ENCODE measurements at regions not wholly inside any gene's neighbourhood (a gene's known extent, or its start where the extent isn't known, plus 50 kb on each side); places are given as distances from the start of the nearest gene placed in this dataset.

DNA sequence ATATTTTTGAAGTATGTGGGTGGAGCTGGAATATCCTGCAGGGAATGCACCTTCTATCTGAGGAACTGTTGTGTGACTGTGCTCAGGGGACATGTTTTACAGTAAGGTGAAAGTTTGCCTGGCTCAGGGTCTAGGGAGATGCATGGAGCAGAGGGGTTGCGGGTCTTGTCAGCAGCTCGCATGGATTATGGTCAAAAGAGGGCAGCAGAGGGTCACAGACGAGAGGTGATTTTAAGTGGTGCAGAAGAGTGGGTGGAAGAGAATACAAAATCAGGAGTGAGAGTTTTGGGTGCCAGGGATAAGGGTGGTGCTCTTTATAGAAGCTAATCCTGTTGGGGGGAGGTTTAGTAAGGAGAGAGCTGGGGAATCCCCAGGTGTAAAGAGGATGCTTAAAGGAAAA is 53.5 kb upstream of the GRIN3A start:
- Histone ChIP-seq H2AFZ (ENCODE audit: low read depth) (no peak overlapping the region), H4K20me1 (ENCODE audit: insufficient read depth) (no peaks in the 10 kb centered on the region), H3K27ac (ENCODE audit: low read depth in 2 of 2, low read length in 1 of 2) (no peak overlapping the region), H3K4me3 (ENCODE audit: low read depth in 2 of 2, low read length in 1 of 2) (0 out of 4 replicates have a peak overlapping the region, but pooled peaks of 1 of the 2 experiments have one; percentile 21), H3K36me3 (replicated peaks in 1 of 2; ENCODE audit: control insufficient read depth in 1 of 2, insufficient read depth in 2 of 2, low read length in 1 of 2) (no peaks in the 10 kb centered on the region), H3K4me2 (no peak overlapping the region), H3K27me3 (ENCODE audit: insufficient read depth) (no peaks in the 10 kb centered on the region), H3K9me2 (no peaks in the 10 kb centered on the region), H3K9me3 (no peaks in the 10 kb centered on the region), H3F3A (replicated peaks; ENCODE audit: insufficient read depth) (no peaks in the 10 kb centered on the region), H3K79me2 (ENCODE audit: insufficient read depth) (no peaks in the 10 kb centered on the region), H3K4me1 (ENCODE audit: control insufficient read depth in 1 of 2, insufficient read depth in 2 of 2, low read depth in 1 of 2, low read length in 1 of 2) (no peaks in the 10 kb centered on the region), H3K9ac (no peak overlapping the region)
- ChIA-PET POLR2A (no interaction called here), CTCF (interaction anchor here (0.6 to 1.4 kb wide), 6 partner anchors 9 to 845 kb away, joined by 3 to 6 read pairs (median 3); no protein-coding TSS in a partner anchor)
- peak; percentile 37 for DNase-seq
- 4% methylated on average over 3 of the region's 3 CpGs for WGBS (ENCODE audit: low lambda C conversion rate)
- TF ChIP-seq, protein P1, sequence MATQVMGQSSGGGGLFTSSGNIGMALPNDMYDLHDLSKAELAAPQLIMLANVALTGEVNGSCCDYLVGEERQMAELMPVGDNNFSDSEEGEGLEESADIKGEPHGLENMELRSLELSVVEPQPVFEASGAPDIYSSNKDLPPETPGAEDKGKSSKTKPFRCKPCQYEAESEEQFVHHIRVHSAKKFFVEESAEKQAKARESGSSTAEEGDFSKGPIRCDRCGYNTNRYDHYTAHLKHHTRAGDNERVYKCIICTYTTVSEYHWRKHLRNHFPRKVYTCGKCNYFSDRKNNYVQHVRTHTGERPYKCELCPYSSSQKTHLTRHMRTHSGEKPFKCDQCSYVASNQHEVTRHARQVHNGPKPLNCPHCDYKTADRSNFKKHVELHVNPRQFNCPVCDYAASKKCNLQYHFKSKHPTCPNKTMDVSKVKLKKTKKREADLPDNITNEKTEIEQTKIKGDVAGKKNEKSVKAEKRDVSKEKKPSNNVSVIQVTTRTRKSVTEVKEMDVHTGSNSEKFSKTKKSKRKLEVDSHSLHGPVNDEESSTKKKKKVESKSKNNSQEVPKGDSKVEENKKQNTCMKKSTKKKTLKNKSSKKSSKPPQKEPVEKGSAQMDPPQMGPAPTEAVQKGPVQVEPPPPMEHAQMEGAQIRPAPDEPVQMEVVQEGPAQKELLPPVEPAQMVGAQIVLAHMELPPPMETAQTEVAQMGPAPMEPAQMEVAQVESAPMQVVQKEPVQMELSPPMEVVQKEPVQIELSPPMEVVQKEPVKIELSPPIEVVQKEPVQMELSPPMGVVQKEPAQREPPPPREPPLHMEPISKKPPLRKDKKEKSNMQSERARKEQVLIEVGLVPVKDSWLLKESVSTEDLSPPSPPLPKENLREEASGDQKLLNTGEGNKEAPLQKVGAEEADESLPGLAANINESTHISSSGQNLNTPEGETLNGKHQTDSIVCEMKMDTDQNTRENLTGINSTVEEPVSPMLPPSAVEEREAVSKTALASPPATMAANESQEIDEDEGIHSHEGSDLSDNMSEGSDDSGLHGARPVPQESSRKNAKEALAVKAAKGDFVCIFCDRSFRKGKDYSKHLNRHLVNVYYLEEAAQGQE (IDR thresholded peaks at IDR 0.05; ENCODE audit: low read depth, low read length), result no peak
- TF ChIP-seq, protein P2, sequence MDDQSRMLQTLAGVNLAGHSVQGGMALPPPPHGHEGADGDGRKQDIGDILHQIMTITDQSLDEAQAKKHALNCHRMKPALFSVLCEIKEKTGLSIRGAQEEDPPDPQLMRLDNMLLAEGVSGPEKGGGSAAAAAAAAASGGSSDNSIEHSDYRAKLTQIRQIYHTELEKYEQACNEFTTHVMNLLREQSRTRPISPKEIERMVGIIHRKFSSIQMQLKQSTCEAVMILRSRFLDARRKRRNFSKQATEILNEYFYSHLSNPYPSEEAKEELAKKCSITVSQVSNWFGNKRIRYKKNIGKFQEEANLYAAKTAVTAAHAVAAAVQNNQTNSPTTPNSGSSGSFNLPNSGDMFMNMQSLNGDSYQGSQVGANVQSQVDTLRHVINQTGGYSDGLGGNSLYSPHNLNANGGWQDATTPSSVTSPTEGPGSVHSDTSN (IDR thresholded peaks at IDR 0.05), result no peak
- no peak for TF ChIP-seq TCF12 (IDR thresholded peaks at IDR 0.05)
- TF ChIP-seq, protein P3, sequence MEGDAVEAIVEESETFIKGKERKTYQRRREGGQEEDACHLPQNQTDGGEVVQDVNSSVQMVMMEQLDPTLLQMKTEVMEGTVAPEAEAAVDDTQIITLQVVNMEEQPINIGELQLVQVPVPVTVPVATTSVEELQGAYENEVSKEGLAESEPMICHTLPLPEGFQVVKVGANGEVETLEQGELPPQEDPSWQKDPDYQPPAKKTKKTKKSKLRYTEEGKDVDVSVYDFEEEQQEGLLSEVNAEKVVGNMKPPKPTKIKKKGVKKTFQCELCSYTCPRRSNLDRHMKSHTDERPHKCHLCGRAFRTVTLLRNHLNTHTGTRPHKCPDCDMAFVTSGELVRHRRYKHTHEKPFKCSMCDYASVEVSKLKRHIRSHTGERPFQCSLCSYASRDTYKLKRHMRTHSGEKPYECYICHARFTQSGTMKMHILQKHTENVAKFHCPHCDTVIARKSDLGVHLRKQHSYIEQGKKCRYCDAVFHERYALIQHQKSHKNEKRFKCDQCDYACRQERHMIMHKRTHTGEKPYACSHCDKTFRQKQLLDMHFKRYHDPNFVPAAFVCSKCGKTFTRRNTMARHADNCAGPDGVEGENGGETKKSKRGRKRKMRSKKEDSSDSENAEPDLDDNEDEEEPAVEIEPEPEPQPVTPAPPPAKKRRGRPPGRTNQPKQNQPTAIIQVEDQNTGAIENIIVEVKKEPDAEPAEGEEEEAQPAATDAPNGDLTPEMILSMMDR (IDR thresholded peaks at IDR 0.05), result peak; percentile 61
- peak; percentile 70 for TF ChIP-seq RAD21 (IDR thresholded peaks at IDR 0.05; ENCODE audit: low read length)
- TF ChIP-seq TEAD4 (IDR thresholded peaks at IDR 0.05; ENCODE audit: borderline replicate concordance, insufficient read depth), result no peak
- TF ChIP-seq, protein P4, sequence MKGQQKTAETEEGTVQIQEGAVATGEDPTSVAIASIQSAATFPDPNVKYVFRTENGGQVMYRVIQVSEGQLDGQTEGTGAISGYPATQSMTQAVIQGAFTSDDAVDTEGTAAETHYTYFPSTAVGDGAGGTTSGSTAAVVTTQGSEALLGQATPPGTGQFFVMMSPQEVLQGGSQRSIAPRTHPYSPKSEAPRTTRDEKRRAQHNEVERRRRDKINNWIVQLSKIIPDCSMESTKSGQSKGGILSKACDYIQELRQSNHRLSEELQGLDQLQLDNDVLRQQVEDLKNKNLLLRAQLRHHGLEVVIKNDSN (IDR thresholded peaks at IDR 0.05; ENCODE audit: borderline replicate concordance, low read depth), result no peak
- TF ChIP-seq FOSL2 (IDR thresholded peaks at IDR 0.05; ENCODE audit: borderline replicate concordance, low read depth), result no peak
- TF ChIP-seq, protein P5, sequence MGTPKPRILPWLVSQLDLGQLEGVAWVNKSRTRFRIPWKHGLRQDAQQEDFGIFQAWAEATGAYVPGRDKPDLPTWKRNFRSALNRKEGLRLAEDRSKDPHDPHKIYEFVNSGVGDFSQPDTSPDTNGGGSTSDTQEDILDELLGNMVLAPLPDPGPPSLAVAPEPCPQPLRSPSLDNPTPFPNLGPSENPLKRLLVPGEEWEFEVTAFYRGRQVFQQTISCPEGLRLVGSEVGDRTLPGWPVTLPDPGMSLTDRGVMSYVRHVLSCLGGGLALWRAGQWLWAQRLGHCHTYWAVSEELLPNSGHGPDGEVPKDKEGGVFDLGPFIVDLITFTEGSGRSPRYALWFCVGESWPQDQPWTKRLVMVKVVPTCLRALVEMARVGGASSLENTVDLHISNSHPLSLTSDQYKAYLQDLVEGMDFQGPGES (IDR thresholded peaks at IDR 0.05; ENCODE audit: low read depth, low read length), result no peak
- TF ChIP-seq SMC3 (IDR thresholded peaks at IDR 0.05; ENCODE audit: low read depth, low read length), result peak; percentile 36; the same call in 1 of the 2 replicates
- TF ChIP-seq EP300 (IDR thresholded peaks at IDR 0.05; ENCODE audit: borderline replicate concordance in 1 of 2, low read depth in 1 of 2, low read length in 1 of 2), result no peak
- no peak for TF ChIP-seq FOXM1 (IDR thresholded peaks at IDR 0.05; ENCODE audit: low read depth)
- TF ChIP-seq ELF1 (IDR thresholded peaks at IDR 0.05), result no peak
